ENCODE measurements at regions not wholly inside any gene's neighbourhood (a gene's known extent, or its start where the extent isn't known, plus 50 kb on each side); places are given as distances from the start of the nearest gene placed in this dataset.

GRCh38 chr11:113634940-113635575 lies 71.0 kb downstream of the TMPRSS5 start:
- DNase-seq (no peak), ATAC-seq (ENCODE audit: insufficient read depth, low read depth) (no peak)
- Histone ChIP-seq H3K27ac (ENCODE audit: low read length) (no peak overlapping the region), H3K9me3 (ENCODE audit: insufficient read depth, low read length, severe bottlenecking) (no peaks in the 10 kb centered on the region), H3K9ac (ENCODE audit: low read depth, low read length) (no peak overlapping the region), H3K4me3 (ENCODE audit: low read depth in 1 of 2, low read length in 2 of 2) (no peak overlapping the region), H3K4me2 (ENCODE audit: insufficient read depth, low read length) (no peak overlapping the region), H3K27me3 (ENCODE audit: insufficient read depth, low read length, poor library complexity) (peaks cover 3% of the 10 kb centered on the region), H3K79me2 (ENCODE audit: insufficient read depth, low read length) (no peaks in the 10 kb centered on the region), H3K4me1 (ENCODE audit: insufficient read depth, low read length) (no peaks in the 10 kb centered on the region), H4K20me1 (ENCODE audit: insufficient read depth, low read length) (no peaks in the 10 kb centered on the region), H3K36me3 (ENCODE audit: insufficient read depth, low read length) (no peaks in the 10 kb centered on the region), H2AFZ (ENCODE audit: low read depth, low read length) (no peak overlapping the region)
- no peak for TF ChIP-seq EZH2 (IDR thresholded peaks at IDR 0.05; ENCODE audit: borderline replicate concordance, low read depth, low read length, severe bottlenecking)
- TF ChIP-seq CTCF (IDR thresholded peaks at IDR 0.05; ENCODE audit: borderline replicate concordance, extremely low read depth, low read length, poor library complexity, severe bottlenecking): no peak

GRCh38 chr11:113632981-113633380 lies 73.1 kb downstream of the TMPRSS5 start:
- ATAC-seq (ENCODE audit: insufficient read depth, low read depth): no peak
- Histone ChIP-seq H4K20me1 (ENCODE audit: insufficient read depth, low read length) (no peaks in the 10 kb centered on the region), H3K79me2 (ENCODE audit: insufficient read depth, low read length) (no peaks in the 10 kb centered on the region), H3K9me3 (ENCODE audit: insufficient read depth, low read length, severe bottlenecking) (no peaks in the 10 kb centered on the region), H3K4me3 (ENCODE audit: low read depth in 1 of 2, low read length in 2 of 2) (no peak overlapping the region), H3K4me2 (ENCODE audit: insufficient read depth, low read length) (no peak overlapping the region), H3K27me3 (ENCODE audit: insufficient read depth, low read length, poor library complexity) (peaks cover 3% of the 10 kb centered on the region), H2AFZ (ENCODE audit: low read depth, low read length) (no peak overlapping the region), H3K9ac (ENCODE audit: low read depth, low read length) (no peak overlapping the region), H3K4me1 (ENCODE audit: insufficient read depth, low read length) (no peaks in the 10 kb centered on the region), H3K36me3 (ENCODE audit: insufficient read depth, low read length) (no peaks in the 10 kb centered on the region), H3K27ac (ENCODE audit: low read length) (no peak overlapping the region)
- DNase-seq: no peak
- TF ChIP-seq EZH2 (IDR thresholded peaks at IDR 0.05; ENCODE audit: borderline replicate concordance, low read depth, low read length, severe bottlenecking): no peak
- no peak for TF ChIP-seq CTCF (IDR thresholded peaks at IDR 0.05; ENCODE audit: borderline replicate concordance, extremely low read depth, low read length, poor library complexity, severe bottlenecking)

DNA sequence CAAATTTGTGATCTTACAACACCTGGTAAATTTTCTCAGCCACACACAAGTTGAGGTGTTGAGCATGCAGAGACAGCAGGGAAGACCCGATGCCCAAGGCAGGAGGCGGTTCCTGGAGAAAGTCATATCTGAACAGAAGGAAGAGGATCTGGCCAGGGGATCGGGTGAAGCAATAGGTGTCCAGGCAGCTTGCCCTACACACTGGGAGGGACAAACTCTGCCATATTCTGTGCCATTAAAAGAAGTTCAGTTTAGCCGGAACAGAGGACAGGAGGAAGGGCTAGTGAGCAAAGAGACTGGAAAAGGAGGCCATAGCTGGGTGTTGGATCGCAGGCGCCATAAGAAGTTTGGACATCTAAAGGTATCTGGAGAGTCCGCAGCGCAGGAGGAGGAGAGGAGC lies 76.5 kb downstream of the TMPRSS5 start:
- Histone ChIP-seq H3K36me3 (ENCODE audit: insufficient read depth, low read length) (no peaks in the 10 kb centered on the region), H3K27me3 (ENCODE audit: insufficient read depth, low read length, poor library complexity) (no peaks in the 10 kb centered on the region), H3K9me3 (ENCODE audit: insufficient read depth, low read length, severe bottlenecking) (no peaks in the 10 kb centered on the region), H3K79me2 (ENCODE audit: insufficient read depth, low read length) (no peaks in the 10 kb centered on the region), H4K20me1 (ENCODE audit: insufficient read depth, low read length) (no peaks in the 10 kb centered on the region), H3K9ac (ENCODE audit: low read depth, low read length) (no peak overlapping the region), H3K4me2 (ENCODE audit: insufficient read depth, low read length) (no peak overlapping the region), H3K4me1 (ENCODE audit: insufficient read depth, low read length) (no peaks in the 10 kb centered on the region), H3K4me3 (ENCODE audit: low read depth in 1 of 2, low read length in 2 of 2) (no peak overlapping the region), H2AFZ (ENCODE audit: low read depth, low read length) (no peak overlapping the region), H3K27ac (ENCODE audit: low read length) (no peak overlapping the region)
- TF ChIP-seq EZH2 (IDR thresholded peaks at IDR 0.05; ENCODE audit: borderline replicate concordance, low read depth, low read length, severe bottlenecking) (no peak), CTCF (IDR thresholded peaks at IDR 0.05; ENCODE audit: borderline replicate concordance, extremely low read depth, low read length, poor library complexity, severe bottlenecking) (no peak)
- ATAC-seq (ENCODE audit: insufficient read depth, low read depth): no peak
- no peak for DNase-seq

Data from DND-41 (cell line).